ENCODE measurements at regions not wholly inside any gene's neighbourhood (a gene's known extent, or its start where the extent isn't known, plus 50 kb on each side); places are given as distances from the start of the nearest gene placed in this dataset.

- DNase-seq (ENCODE audit: low read depth), result no peak
- TF ChIP-seq, protein P1, sequence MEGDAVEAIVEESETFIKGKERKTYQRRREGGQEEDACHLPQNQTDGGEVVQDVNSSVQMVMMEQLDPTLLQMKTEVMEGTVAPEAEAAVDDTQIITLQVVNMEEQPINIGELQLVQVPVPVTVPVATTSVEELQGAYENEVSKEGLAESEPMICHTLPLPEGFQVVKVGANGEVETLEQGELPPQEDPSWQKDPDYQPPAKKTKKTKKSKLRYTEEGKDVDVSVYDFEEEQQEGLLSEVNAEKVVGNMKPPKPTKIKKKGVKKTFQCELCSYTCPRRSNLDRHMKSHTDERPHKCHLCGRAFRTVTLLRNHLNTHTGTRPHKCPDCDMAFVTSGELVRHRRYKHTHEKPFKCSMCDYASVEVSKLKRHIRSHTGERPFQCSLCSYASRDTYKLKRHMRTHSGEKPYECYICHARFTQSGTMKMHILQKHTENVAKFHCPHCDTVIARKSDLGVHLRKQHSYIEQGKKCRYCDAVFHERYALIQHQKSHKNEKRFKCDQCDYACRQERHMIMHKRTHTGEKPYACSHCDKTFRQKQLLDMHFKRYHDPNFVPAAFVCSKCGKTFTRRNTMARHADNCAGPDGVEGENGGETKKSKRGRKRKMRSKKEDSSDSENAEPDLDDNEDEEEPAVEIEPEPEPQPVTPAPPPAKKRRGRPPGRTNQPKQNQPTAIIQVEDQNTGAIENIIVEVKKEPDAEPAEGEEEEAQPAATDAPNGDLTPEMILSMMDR (IDR thresholded peaks at IDR 0.05; ENCODE audit: control insufficient read depth, insufficient read depth, low read depth, low read length, missing control alignments), result no peak
- no peak overlapping the region for H3K4me3 ChIP-seq (ENCODE audit: control insufficient read depth, low read depth, low read length)
These were observed 141.8 kb downstream of the FAM43A start for GRCh38 chr3:194827486-194827885.

DNA sequence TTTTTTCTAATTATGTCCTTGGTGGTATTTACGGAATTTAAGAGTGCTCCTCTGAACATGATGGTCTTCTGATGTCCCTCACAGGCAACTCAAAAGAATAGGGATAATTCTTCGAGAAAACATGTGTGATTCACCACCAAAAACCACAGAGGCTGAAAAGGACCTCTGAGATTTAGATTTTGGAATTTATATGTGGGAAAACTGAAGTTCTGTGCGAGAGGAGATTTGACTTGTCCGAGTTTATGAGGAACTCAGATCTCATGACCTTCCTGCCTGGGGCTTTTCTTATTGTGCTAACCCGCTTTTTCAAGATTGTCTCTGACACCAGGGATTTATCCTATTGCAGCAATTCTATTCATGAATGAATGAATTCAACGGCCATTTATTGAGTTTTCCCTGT lies 142.4 kb downstream of the FAM43A start:
- TF ChIP-seq, protein P1 (IDR thresholded peaks at IDR 0.05; ENCODE audit: control insufficient read depth, insufficient read depth, low read depth, low read length, missing control alignments), result no peak
- no peak overlapping the region for H3K4me3 ChIP-seq (ENCODE audit: control insufficient read depth, low read depth, low read length)
- peak; percentile 61 for DNase-seq (ENCODE audit: low read depth)

- no peak for DNase-seq (ENCODE audit: low read depth)
- TF ChIP-seq, protein P1 (IDR thresholded peaks at IDR 0.05; ENCODE audit: control insufficient read depth, insufficient read depth, low read depth, low read length, missing control alignments), result no peak
- no peak overlapping the region for H3K4me3 ChIP-seq (ENCODE audit: control insufficient read depth, low read depth, low read length)
These were observed 143.2 kb downstream of the FAM43A start for GRCh38 chr3:194828926-194829325.

- no peak overlapping the region for H3K4me3 ChIP-seq (ENCODE audit: control insufficient read depth, low read depth, low read length)
- TF ChIP-seq, protein P1 (IDR thresholded peaks at IDR 0.05; ENCODE audit: control insufficient read depth, insufficient read depth, low read depth, low read length, missing control alignments), result no peak
- no peak for DNase-seq (ENCODE audit: low read depth)
These were observed 144.7 kb downstream of the FAM43A start for GRCh38 chr3:194830401-194830800.

GRCh38 chr3:194830978-194831377 lies 145.3 kb downstream of the FAM43A start:
- TF ChIP-seq, protein P1 (IDR thresholded peaks at IDR 0.05; ENCODE audit: control insufficient read depth, insufficient read depth, low read depth, low read length, missing control alignments), result no peak

GRCh38 chr3:194832346-194833104 lies 146.8 kb downstream of the FAM43A start:
- TF ChIP-seq, protein P1 (IDR thresholded peaks at IDR 0.05; ENCODE audit: control insufficient read depth, insufficient read depth, low read depth, low read length, missing control alignments), result no peak
- H3K4me3 ChIP-seq (ENCODE audit: control insufficient read depth, low read depth, low read length), result no peak overlapping the region
- DNase-seq (ENCODE audit: low read depth), result peak; percentile 21

More at GRCh38 chr3:194830978-194831377, 145.3 kb downstream of the FAM43A start:
- no peak overlapping the region for H3K4me3 ChIP-seq (ENCODE audit: control insufficient read depth, low read depth, low read length)
- no peak for DNase-seq (ENCODE audit: low read depth)

Measured in AG09309 (cell line).